GM13976 (cell line): ENCODE measurements at regions not wholly inside any gene's neighbourhood (a gene's known extent, or its start where the extent isn't known, plus 50 kb on each side); places are given as distances from the start of the nearest gene placed in this dataset.

Experiments
- DNase-seq: peaks from one replicate; pipeline ENCODE4 v3.0.0; 2012; ENCODE audit warnings: low spot score
- CTCF ChIP-seq: IDR thresholded peaks from 2 replicates; pipeline ENCODE4 v1.5.1; 2012; ENCODE audit warnings: borderline replicate concordance, mild to moderate bottlenecking; ENCODE audit not compliant: insufficient read depth; ENCODE audit errors: extremely low read depth, missing control alignments, control extremely low read depth
- in situ Hi-C: fragments of 300-500 bp; cut with MboI; formaldehyde crosslinking; loops from one replicate; pipeline ENCODE4 v1.12.0; 2022; ENCODE audit warnings: low sequenced_read_pairs, mixed read lengths, inconsistent platforms; ENCODE audit not compliant: unreplicated experiment

GRCh38 chr5:113794981-113795380 is 281.5 kb downstream of the YTHDC2 start:
- TF ChIP-seq CTCF, result no peak
- in situ Hi-C loops, result no loop called here
- DNase-seq, result no peak

GRCh38 chr5:113800686-113801085 is 287.2 kb downstream of the YTHDC2 start:
- no peak for TF ChIP-seq CTCF
- in situ Hi-C loops, result no loop called here
- DNase-seq, result no peak

- TF ChIP-seq CTCF, result no peak
- DNase-seq, result no peak
Measured at GRCh38 chr5:113804264-113804663, 290.8 kb downstream of the YTHDC2 start.

GRCh38 chr5:113804943-113805342 is 291.4 kb downstream of the YTHDC2 start:
- DNase-seq, result no peak
- in situ Hi-C loops, result no loop called here
- no peak for TF ChIP-seq CTCF

More at GRCh38 chr5:113804264-113804663, 290.8 kb downstream of the YTHDC2 start:
- in situ Hi-C loops, result no loop called here

- no peak for TF ChIP-seq CTCF
- in situ Hi-C loops, result no loop called here
- DNase-seq, result no peak
Measured at GRCh38 chr5:113806250-113806649, 292.8 kb downstream of the YTHDC2 start.

GRCh38 chr5:113806904-113807303 is 293.4 kb downstream of the YTHDC2 start:
- in situ Hi-C loops, result no loop called here
- TF ChIP-seq CTCF, result no peak
- no peak for DNase-seq
